Endothelial cell (in vitro differentiated cells): ENCODE measurements at regions not wholly inside any gene's neighbourhood (a gene's known extent, or its start where the extent isn't known, plus 50 kb on each side); places are given as distances from the start of the nearest gene placed in this dataset.

Experiments
- DNase-seq: peaks from one replicate; pipeline ENCODE4 v3.0.0; 2021; ENCODE audit warnings: low spot score
- H3K27ac Mint-ChIP-seq: one replicate; pipeline ENCODE4 v1.8.0; 2021; ENCODE audit warnings: mixed read lengths, inconsistent platforms; ENCODE audit not compliant: unreplicated experiment
- H3K27me3 Mint-ChIP-seq: one replicate; pipeline ENCODE4 v1.8.0; 2021; ENCODE audit warnings: mild to moderate bottlenecking, moderate library complexity, mixed read lengths, inconsistent platforms; ENCODE audit not compliant: unreplicated experiment
- H3K36me3 Mint-ChIP-seq: one replicate; pipeline ENCODE4 v1.8.0; 2021; ENCODE audit warnings: mild to moderate bottlenecking, low read depth, mixed read lengths, inconsistent platforms; ENCODE audit not compliant: unreplicated experiment
- H3K4me1 Mint-ChIP-seq: one replicate; pipeline ENCODE4 v1.8.0; 2021; ENCODE audit warnings: mild to moderate bottlenecking, mixed read lengths, inconsistent platforms; ENCODE audit not compliant: unreplicated experiment
- H3K4me3 Mint-ChIP-seq: one replicate; pipeline ENCODE4 v1.8.0; 2021; ENCODE audit warnings: mild to moderate bottlenecking, mixed read lengths, inconsistent platforms; ENCODE audit not compliant: unreplicated experiment
- H3K9me3 Mint-ChIP-seq: one replicate; pipeline ENCODE4 v1.8.0; 2021; ENCODE audit warnings: mixed read lengths, inconsistent platforms; ENCODE audit not compliant: unreplicated experiment
- CTCF ChIP-seq: fragments of 200-600 bp; sonication (generic); IDR thresholded peaks from one replicate; pipeline ENCODE4 v1.5.0; 2021; ENCODE audit warnings: antibody characterized with exemption; ENCODE audit not compliant: unreplicated experiment

GRCh38 chr6:93083337-93084230 lies 335.8 kb downstream of the EPHA7 start:
- Mint-ChIP-seq H3K4me1 (peaks cover 8% of the 10 kb centered on the region), H3K9me3 (no peaks in the 10 kb centered on the region), H3K4me3 (no peak overlapping the region), H3K27ac (no peak overlapping the region), H3K36me3 (no peaks in the 10 kb centered on the region), H3K27me3 (no peaks in the 10 kb centered on the region)
- no peak for TF ChIP-seq CTCF
- no peak for DNase-seq

GRCh38 chr6:93081901-93082300 lies 337.5 kb downstream of the EPHA7 start:
- no peaks in the 10 kb centered on the region for H3K27me3 Mint-ChIP-seq

GRCh38 chr6:93079061-93079460 lies 340.3 kb downstream of the EPHA7 start:
- H3K27me3 Mint-ChIP-seq: no peaks in the 10 kb centered on the region
- no peaks in the 10 kb centered on the region for H3K9me3 Mint-ChIP-seq
- no peak for DNase-seq
- no peaks in the 10 kb centered on the region for H3K36me3 Mint-ChIP-seq
- H3K4me3 Mint-ChIP-seq: no peak overlapping the region
- H3K27ac Mint-ChIP-seq: no peak overlapping the region
- no peaks in the 10 kb centered on the region for H3K4me1 Mint-ChIP-seq
- no peak for TF ChIP-seq CTCF

More at GRCh38 chr6:93081901-93082300, 337.5 kb downstream of the EPHA7 start:
- Mint-ChIP-seq H3K9me3 (no peaks in the 10 kb centered on the region), H3K4me3 (no peak overlapping the region), H3K4me1 (no peaks in the 10 kb centered on the region), H3K36me3 (no peaks in the 10 kb centered on the region), H3K27ac (no peak overlapping the region)
- DNase-seq: no peak
- no peak for TF ChIP-seq CTCF

- H3K4me1 Mint-ChIP-seq: peaks cover 5% of the 10 kb centered on the region
- H3K36me3 Mint-ChIP-seq: peaks cover 2% of the 10 kb centered on the region
- H3K27ac Mint-ChIP-seq: no peak overlapping the region
- TF ChIP-seq CTCF: no peak
- no peaks in the 10 kb centered on the region for H3K27me3 Mint-ChIP-seq
- no peak for DNase-seq
- no peak overlapping the region for H3K4me3 Mint-ChIP-seq
- no peaks in the 10 kb centered on the region for H3K9me3 Mint-ChIP-seq
Measured at GRCh38 chr6:93073811-93074210, 345.5 kb downstream of the EPHA7 start.

GRCh38 chr6:93069856-93070255 lies 349.5 kb downstream of the EPHA7 start:
- H3K9me3 Mint-ChIP-seq: no peaks in the 10 kb centered on the region
- no peak for TF ChIP-seq CTCF
- peaks cover 2% of the 10 kb centered on the region for H3K36me3 Mint-ChIP-seq
- H3K27ac Mint-ChIP-seq: no peak overlapping the region
- peaks cover 5% of the 10 kb centered on the region for H3K4me1 Mint-ChIP-seq
- H3K4me3 Mint-ChIP-seq: no peak overlapping the region
- DNase-seq: no peak
- H3K27me3 Mint-ChIP-seq: no peaks in the 10 kb centered on the region
